HFF-Myc (cell line): ENCODE measurements at regions not wholly inside any gene's neighbourhood (a gene's known extent, or its start where the extent isn't known, plus 50 kb on each side); places are given as distances from the start of the nearest gene placed in this dataset.
A peak's percentile ranks its signal among the peaks of the same experiment; 100 is the strongest.

Source experiments
- DNase-seq: peaks from one replicate; pipeline ENCODE4 v3.0.0-alpha.2; 2011; ENCODE audit warnings: low read depth; ENCODE audit errors: extremely low read depth
- H3K4me3 ChIP-seq: replicated peaks from 2 replicates; pipeline ENCODE4 v1.5.1; 2011; ENCODE audit warnings: low read depth, mild to moderate bottlenecking, control low read depth, low read length
- CTCF ChIP-seq: IDR thresholded peaks from 2 replicates; pipeline ENCODE4 v1.5.1; 2012; ENCODE audit warnings: mild to moderate bottlenecking, low read depth, low read length, control low read depth; ENCODE audit errors: missing control alignments

GRCh38 chr10:15462253-15462897 is 91.3 kb upstream of the FAM171A1 start:
- DNase-seq: no peak
- H3K4me3 ChIP-seq: no peak overlapping the region
- no peak for TF ChIP-seq CTCF

DNA sequence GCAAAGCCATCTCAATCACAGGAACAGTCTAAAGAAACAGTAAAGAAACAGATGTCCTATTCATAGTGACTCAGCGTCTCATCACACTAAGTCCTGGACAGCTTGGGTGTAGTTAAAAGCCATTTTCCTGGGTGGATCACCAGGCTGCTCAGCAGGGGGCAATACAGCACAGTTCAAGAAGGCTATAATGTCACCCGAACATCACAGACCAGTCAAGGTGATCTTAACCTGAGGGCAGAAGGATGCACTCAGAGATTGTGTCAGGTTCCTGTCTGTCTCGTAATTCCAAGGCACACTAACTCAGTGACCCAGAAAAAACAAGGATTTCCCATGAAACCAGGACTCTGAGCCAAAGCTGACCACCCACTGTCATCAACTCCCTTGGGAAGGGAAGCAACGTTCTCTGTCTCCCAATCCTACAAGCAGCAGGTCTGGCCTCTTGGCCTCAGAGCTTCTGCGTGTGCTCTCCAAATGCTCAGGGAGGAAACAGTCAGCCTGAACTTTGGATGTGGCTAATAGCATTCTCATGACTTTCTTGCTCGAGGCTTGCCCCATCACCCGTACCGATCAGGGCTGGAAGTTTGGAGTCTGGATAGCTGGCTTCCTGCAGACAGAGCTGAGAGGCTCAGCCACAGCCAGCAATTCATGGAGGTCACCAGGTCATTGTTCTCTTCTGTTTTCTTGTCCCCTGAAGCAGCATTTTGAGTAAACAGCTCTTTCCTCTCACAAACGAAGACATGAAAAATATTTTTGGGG is 90.4 kb upstream of the FAM171A1 start:
- H3K4me3 ChIP-seq: no peak overlapping the region

GRCh38 chr10:15460661-15461060 is 89.6 kb upstream of the FAM171A1 start:
- no peak for DNase-seq

More for the DNA sequence above, 90.4 kb upstream of the FAM171A1 start:
- DNase-seq: peak; percentile 74
- peak; percentile 63 for TF ChIP-seq CTCF

GRCh38 chr10:15459218-15459617 is 88.1 kb upstream of the FAM171A1 start:
- TF ChIP-seq CTCF: no peak
- no peak overlapping the region for H3K4me3 ChIP-seq
- no peak for DNase-seq

More at GRCh38 chr10:15460661-15461060, 89.6 kb upstream of the FAM171A1 start:
- H3K4me3 ChIP-seq: no peak overlapping the region
- no peak for TF ChIP-seq CTCF

DNA sequence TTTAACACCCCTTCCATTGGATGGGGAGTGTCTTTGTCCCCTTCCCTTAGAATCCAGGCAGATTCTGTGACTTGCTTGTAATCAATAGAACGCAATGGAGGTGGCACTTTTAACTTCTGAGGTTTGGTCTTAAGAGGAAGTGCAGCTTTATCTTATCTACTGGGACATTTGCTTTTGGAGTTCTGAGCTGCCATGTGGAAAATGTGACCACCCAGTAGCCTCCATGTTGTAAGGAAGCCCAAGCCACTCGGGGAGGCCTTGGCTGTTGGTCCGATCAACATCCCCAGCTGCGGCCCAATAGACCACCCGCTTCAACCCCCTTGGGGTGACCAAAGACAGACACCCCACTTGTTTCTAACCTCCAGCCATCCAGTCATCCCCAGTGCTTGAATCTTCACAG is 86.3 kb upstream of the FAM171A1 start:
- H3K4me3 ChIP-seq: no peak overlapping the region
- TF ChIP-seq CTCF: no peak
- no peak for DNase-seq

DNA sequence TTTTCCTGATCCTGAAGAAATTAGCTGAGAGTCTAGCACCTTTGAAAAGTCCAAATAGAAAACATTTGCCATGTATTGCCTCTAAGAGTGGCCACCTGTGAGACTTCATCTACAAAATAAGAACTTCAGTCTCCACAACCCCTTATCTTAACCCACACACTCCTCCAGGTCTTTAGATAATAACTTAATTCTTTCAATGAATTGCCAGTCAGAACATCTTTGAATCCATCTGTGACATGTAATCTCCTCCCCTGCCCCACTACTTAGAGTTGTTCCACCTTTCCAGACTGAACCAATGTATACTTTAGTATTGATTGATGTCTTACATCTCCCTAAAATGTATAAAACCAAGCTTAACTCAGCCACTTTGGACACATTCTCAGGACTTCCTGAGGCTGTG is 84.4 kb upstream of the FAM171A1 start:
- DNase-seq: no peak
- TF ChIP-seq CTCF: no peak

More for the DNA sequence above, 84.4 kb upstream of the FAM171A1 start:
- no peak overlapping the region for H3K4me3 ChIP-seq
